WTC11 (cell line): ENCODE measurements at regions not wholly inside any gene's neighbourhood (a gene's known extent, or its start where the extent isn't known, plus 50 kb on each side); places are given as distances from the start of the nearest gene placed in this dataset.

Experiments used
- ATAC-seq: fragments of 200-7000 bp; cut with Tn5 transposase; 2 replicates; pipeline ENCODE4 v1.10.0; 2021; ENCODE audit warnings: mild to moderate bottlenecking, moderate library complexity
- CTCF ChIA-PET: fragments of 300-600 bp; sonication (Branson Sonifier 250); formaldehyde crosslinking; loops from one replicate; lab custom pipeline; 2021; ENCODE audit warnings: antibody characterized with exemption; lab: Charles Lee
- POLR2A ChIA-PET: fragments of 350-600 bp; sonication (Branson Sonifier 250); formaldehyde crosslinking; loops from one replicate; lab custom pipeline; 2021; ENCODE audit warnings: antibody characterized with exemption; lab: Charles Lee
- DNase-seq: peaks from one replicate; pipeline ENCODE4 v3.0.0; 2021; ENCODE audit warnings: low spot score
- H3K27ac Mint-ChIP-seq: 2 replicates; pipeline ENCODE4 v1.8.0; 2021; ENCODE audit warnings: mixed read lengths
- H3K27me3 Mint-ChIP-seq: 2 replicates; pipeline ENCODE4 v1.8.0; 2021; ENCODE audit warnings: low read depth, mild to moderate bottlenecking, moderate library complexity, mixed read lengths
- H3K36me3 Mint-ChIP-seq: 2 replicates; pipeline ENCODE4 v1.8.0; 2021; ENCODE audit warnings: mixed read lengths
- H3K4me1 Mint-ChIP-seq: 2 replicates; pipeline ENCODE4 v1.8.0; 2022; ENCODE audit warnings: mixed read lengths
- H3K4me3 Mint-ChIP-seq: 2 replicates; pipeline ENCODE4 v1.8.0; 2021; ENCODE audit warnings: mild to moderate bottlenecking, moderate library complexity, mixed read lengths
- H3K9me3 Mint-ChIP-seq: 2 replicates; pipeline ENCODE4 v1.8.0; 2021; ENCODE audit warnings: mixed read lengths
- ATF3 ChIP-seq: sonication (generic); formaldehyde crosslinking; conservative IDR thresholded peaks from 2 replicates; pipeline ENCODE4 v1.8.1; 2022; ENCODE audit warnings: mild to moderate bottlenecking, missing genetic modification reagents
- CBFB ChIP-seq: sonication (generic); formaldehyde crosslinking; IDR thresholded peaks from 2 replicates; pipeline ENCODE4 v1.8.1; 2022; ENCODE audit warnings: mild to moderate bottlenecking, low read depth, missing genetic modification reagents
- CREB1 ChIP-seq: sonication (generic); formaldehyde crosslinking; IDR thresholded peaks from 2 replicates; pipeline ENCODE4 v1.8.0; 2023; ENCODE audit warnings: mild to moderate bottlenecking, missing genetic modification reagents
- E2F5 ChIP-seq: sonication (generic); formaldehyde crosslinking; IDR thresholded peaks from 2 replicates; pipeline ENCODE4 v1.8.1; 2022; ENCODE audit warnings: mild to moderate bottlenecking, moderate library complexity, missing genetic modification reagents
- FOXP4 ChIP-seq: sonication (generic); formaldehyde crosslinking; IDR thresholded peaks from 2 replicates; pipeline ENCODE4 v1.8.0; 2022; ENCODE audit warnings: mild to moderate bottlenecking, missing genetic modification reagents
- MAX ChIP-seq: sonication (generic); formaldehyde crosslinking; IDR thresholded peaks from 2 replicates; pipeline ENCODE4 v1.8.0; 2022; ENCODE audit warnings: mild to moderate bottlenecking, missing genetic modification reagents
- MYBL2 ChIP-seq: sonication (generic); formaldehyde crosslinking; IDR thresholded peaks from 2 replicates; pipeline ENCODE4 v1.8.1; 2023; ENCODE audit warnings: mild to moderate bottlenecking, moderate library complexity, missing genetic modification reagents
- NFATC4 ChIP-seq: fragments of 250-450 bp; sonication (Bioruptor Pico); IDR thresholded peaks from 2 replicates; pipeline ENCODE4 v1.9.0; 2021; ENCODE audit warnings: mild to moderate bottlenecking
- NFE2L1 ChIP-seq: sonication (generic); formaldehyde crosslinking; IDR thresholded peaks from 2 replicates; pipeline ENCODE4 v1.8.1; 2023; ENCODE audit warnings: missing genetic modification reagents
- NFYB ChIP-seq: sonication (generic); formaldehyde crosslinking; conservative IDR thresholded peaks from 2 replicates; pipeline ENCODE4 v1.8.0; 2022; ENCODE audit warnings: low read depth, missing genetic modification reagents
- TEAD1 ChIP-seq: sonication (generic); formaldehyde crosslinking; IDR thresholded peaks from 2 replicates; pipeline ENCODE4 v1.8.0; 2022; ENCODE audit warnings: mild to moderate bottlenecking, missing genetic modification reagents
- TP53 ChIP-seq: sonication (generic); formaldehyde crosslinking; IDR thresholded peaks from 2 replicates; pipeline ENCODE4 v1.8.1; 2023; ENCODE audit warnings: mild to moderate bottlenecking, missing genetic modification reagents
- USF2 ChIP-seq: sonication (generic); formaldehyde crosslinking; IDR thresholded peaks from 2 replicates; pipeline ENCODE4 v1.8.1; 2023; ENCODE audit warnings: mild to moderate bottlenecking, missing genetic modification reagents, moderate library complexity
- ZMAT4 ChIP-seq: fragments of 250-450 bp; sonication (Bioruptor Pico); IDR thresholded peaks from 2 replicates; pipeline ENCODE4 v1.9.0; 2021; ENCODE audit warnings: mild to moderate bottlenecking
- ZNF138 ChIP-seq: sonication (generic); formaldehyde crosslinking; conservative IDR thresholded peaks from 2 replicates; pipeline ENCODE4 v1.8.1; 2022; ENCODE audit warnings: mild to moderate bottlenecking, moderate library complexity, missing genetic modification reagents
- ZNF416 ChIP-seq: fragments of 250-450 bp; sonication (Bioruptor Pico); IDR thresholded peaks from 2 replicates; pipeline ENCODE4 v1.9.0; 2021; ENCODE audit warnings: mild to moderate bottlenecking, inconsistent platforms
- ZNF671 ChIP-seq: fragments of 250-450 bp; sonication (Bioruptor Pico); IDR thresholded peaks from 2 replicates; pipeline ENCODE4 v1.8.0; 2021; ENCODE audit warnings: mild to moderate bottlenecking

- TF ChIP-seq FOXP4 (CRISPR knock-in tag) (no peak), E2F5 (CRISPR knock-in tag) (no peak)
Observed at GRCh38 chr6:97396880-97397279, 113.9 kb upstream of the MMS22L start (continued).

GRCh38 chr6:97399208-97399607, 116.2 kb upstream of the MMS22L start:
- POLR2A ChIA-PET = no interaction called here
- CTCF ChIA-PET = no interaction called here
- H3K27me3 Mint-ChIP-seq = no peaks in the 10 kb centered on the region
- ATAC-seq (no peak), DNase-seq (no peak)
- no peaks in the 10 kb centered on the region for H3K9me3 Mint-ChIP-seq
- peak overlapping the region; percentile 39; the same call in 1 of the 2 replicates for H3K27ac Mint-ChIP-seq
- TF ChIP-seq MYBL2 (CRISPR knock-in tag) (no peak), ZNF416 (CRISPR knock-in tag) (no peak)
- no peak overlapping the region for H3K4me3 Mint-ChIP-seq
- no peaks in the 10 kb centered on the region for H3K36me3 Mint-ChIP-seq
- H3K4me1 Mint-ChIP-seq = no peaks in the 10 kb centered on the region; the same call in 1 of the 2 replicates

GRCh38 chr6:97401533-97401932, 118.5 kb upstream of the MMS22L start:
- DNase-seq (no peak), ATAC-seq (no peak)
- Mint-ChIP-seq H3K9me3 (no peaks in the 10 kb centered on the region), H3K36me3 (no peaks in the 10 kb centered on the region), H3K27me3 (no peaks in the 10 kb centered on the region), H3K4me3 (no peak overlapping the region), H3K4me1 (peaks cover 9% of the 10 kb centered on the region), H3K27ac (no peak overlapping the region)
- TF ChIP-seq CBFB (CRISPR knock-in tag) = no peak
- ChIA-PET CTCF (no interaction called here), POLR2A (no interaction called here)

GRCh38 chr6:97405818-97406409, 122.9 kb upstream of the MMS22L start:
- Mint-ChIP-seq H3K36me3 (no peaks in the 10 kb centered on the region), H3K27me3 (no peaks in the 10 kb centered on the region), H3K9me3 (no peaks in the 10 kb centered on the region), H3K4me3 (no peak overlapping the region), H3K4me1 (peaks cover 17% of the 10 kb centered on the region), H3K27ac (no peak overlapping the region)
- POLR2A ChIA-PET = interaction anchor here (0.7 kb wide), 1 partner anchor 262 kb away, joined by 4 read pairs; no protein-coding TSS in a partner anchor
- peak; percentile 50 for ATAC-seq
- DNase-seq = no peak
- TF ChIP-seq ZNF138 (CRISPR knock-in tag) (no peak), NFE2L1 (no peak), NFYB (CRISPR knock-in tag) (no peak), CREB1 (no peak), TP53 (no peak), USF2 (CRISPR knock-in tag) (no peak), ATF3 (CRISPR knock-in tag) (no peak), TEAD1 (CRISPR knock-in tag) (no peak), ZNF671 (CRISPR knock-in tag) (no peak), MAX (CRISPR knock-in tag) (no peak), NFATC4 (CRISPR knock-in tag) (no peak), ZMAT4 (CRISPR knock-in tag) (no peak)
- CTCF ChIA-PET = interaction anchor here (1.0 to 1.9 kb wide), 6 partner anchors 10 to 219 kb away, joined by 3 to 8 read pairs (median 4); no protein-coding TSS in a partner anchor
